Iris pigment epithelial cell (primary cell): ENCODE measurements at regions not wholly inside any gene's neighbourhood (a gene's known extent, or its start where the extent isn't known, plus 50 kb on each side); places are given as distances from the start of the nearest gene placed in this dataset.
A peak's percentile ranks its signal among the peaks of the same experiment; 100 is the strongest.

ENCODE experiments used
- DNase-seq: peaks from one replicate; pipeline ENCODE4 v3.0.0-alpha.2; 2011; ENCODE audit warnings: low read depth

- peak; percentile 70 for DNase-seq
These were observed 56.8 kb upstream of the GRIA4 start for GRCh38 chr11:105553025-105553424.

- DNase-seq = no peak
These were observed 61.5 kb upstream of the GRIA4 start for GRCh38 chr11:105548359-105548758.

- no peak for DNase-seq
These were observed 71.3 kb upstream of the GRIA4 start for GRCh38 chr11:105538588-105538987.

GRCh38 chr11:105537531-105537930 lies 72.3 kb upstream of the GRIA4 start:
- DNase-seq = no peak

GRCh38 chr11:105524286-105524685 lies 85.6 kb upstream of the GRIA4 start:
- DNase-seq = no peak

- DNase-seq = no peak
These were observed 89.0 kb upstream of the GRIA4 start for GRCh38 chr11:105520706-105521345.

GRCh38 chr11:105507496-105508254 lies 102.2 kb upstream of the GRIA4 start:
- no peak for DNase-seq

- no peak for DNase-seq
These were observed 117.9 kb upstream of the GRIA4 start for GRCh38 chr11:105492010-105492409.

GRCh38 chr11:105491394-105491793 lies 118.5 kb upstream of the GRIA4 start:
- no peak for DNase-seq

GRCh38 chr11:105490333-105490732 lies 119.5 kb upstream of the GRIA4 start:
- DNase-seq = no peak

GRCh38 chr11:105489446-105489845 lies 120.4 kb upstream of the GRIA4 start:
- peak; percentile 14 for DNase-seq

GRCh38 chr11:105486929-105487328 lies 122.9 kb upstream of the GRIA4 start:
- DNase-seq = no peak

GRCh38 chr11:105469931-105470330 lies 139.9 kb upstream of the GRIA4 start:
- no peak for DNase-seq

- DNase-seq = peak; percentile 39
These were observed 141.7 kb upstream of the GRIA4 start for GRCh38 chr11:105468154-105468553.

- DNase-seq = peak; percentile 95
These were observed 143.2 kb upstream of the GRIA4 start for GRCh38 chr11:105466582-105467228.

- DNase-seq = no peak
These were observed 151.8 kb upstream of the GRIA4 start for GRCh38 chr11:105458071-105458470.

GRCh38 chr11:105456950-105457349 lies 152.9 kb upstream of the GRIA4 start:
- no peak for DNase-seq

GRCh38 chr11:105449100-105449734 lies 160.7 kb upstream of the GRIA4 start:
- no peak for DNase-seq

GRCh38 chr11:105448703-105449079 lies 161.2 kb upstream of the GRIA4 start:
- no peak for DNase-seq

GRCh38 chr11:105447936-105448702 lies 161.8 kb upstream of the GRIA4 start:
- no peak for DNase-seq

GRCh38 chr11:105443623-105444022 lies 166.2 kb upstream of the GRIA4 start:
- no peak for DNase-seq
